ENCODE measurements at regions not wholly inside any gene's neighbourhood (a gene's known extent, or its start where the extent isn't known, plus 50 kb on each side); places are given as distances from the start of the nearest gene placed in this dataset.

- no peak for TF ChIP-seq CTCF (conservative IDR thresholded peaks at IDR 0.05)
- no peak for TF ChIP-seq EZH2 (IDR thresholded peaks at IDR 0.05; ENCODE audit: low read depth)
Observed at GRCh38 chr3:168585544-168585943, 489.8 kb upstream of the GOLIM4 start.

Data from PC-9 (cell line).